HG02884 (cell line): ENCODE measurements at regions not wholly inside any gene's neighbourhood (a gene's known extent, or its start where the extent isn't known, plus 50 kb on each side); places are given as distances from the start of the nearest gene placed in this dataset.
A peak's percentile ranks its signal among the peaks of the same experiment; 100 is the strongest.
"Not testable (repeated sequence)": the region's sequence is repeated elsewhere in the genome, so short reads cannot be mapped to it uniquely, and the experiment has no call there.

Experiments used
- ATAC-seq: cut with Tn5 transposase; IDR thresholded peaks from one replicate; pipeline ENCODE4 v1.9.1; 2021; ENCODE audit warnings: mild to moderate bottlenecking, moderate library complexity; ENCODE audit not compliant: unreplicated experiment

- ATAC-seq, result no peak
Measured at GRCh38 chr13:107712145-107712860, 503.0 kb downstream of the LIG4 start.

- no peak for ATAC-seq
Measured at GRCh38 chr13:107690181-107690580, 525.2 kb downstream of the LIG4 start.

GRCh38 chr13:107685876-107686275 is 529.5 kb downstream of the LIG4 start:
- ATAC-seq, result no peak

DNA sequence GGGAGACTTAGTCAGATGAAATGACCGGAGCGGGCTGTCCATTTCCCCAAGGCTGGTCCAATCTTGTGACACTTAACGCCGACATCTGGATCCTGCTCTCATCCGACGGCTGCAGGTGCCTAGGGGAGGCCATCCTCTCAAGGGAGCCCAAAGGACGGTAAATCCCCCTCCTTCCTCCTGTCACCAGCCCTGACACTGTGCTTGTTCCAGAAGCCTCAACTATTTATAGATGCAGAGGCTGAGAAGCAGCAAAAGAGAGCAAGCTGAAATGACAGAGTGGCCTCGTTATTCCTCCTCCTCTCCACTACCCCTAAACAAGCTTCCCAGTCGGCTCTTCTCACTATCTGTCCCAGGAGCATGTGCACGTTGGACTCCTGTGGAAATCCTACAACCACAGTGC is 533.7 kb downstream of the LIG4 start:
- ATAC-seq, result no peak

DNA sequence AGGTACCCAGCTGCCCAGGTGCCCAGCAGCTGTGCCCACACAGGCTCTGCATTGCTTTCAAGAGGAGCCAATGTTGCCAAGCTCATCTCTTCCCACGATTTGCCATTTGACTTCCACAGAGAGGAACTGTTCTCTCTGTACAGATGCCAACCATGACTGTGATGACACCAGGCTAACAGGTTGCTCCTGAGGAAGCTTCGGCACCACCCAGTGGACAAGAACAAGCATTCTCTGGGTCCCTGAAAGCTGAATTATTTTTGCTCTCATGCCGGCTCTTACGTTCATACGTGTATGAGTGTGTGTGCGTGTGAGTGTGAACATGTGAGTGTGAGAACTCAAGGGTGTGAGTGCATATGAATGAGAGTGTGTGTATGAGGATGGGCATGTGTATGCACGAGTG is 535.2 kb downstream of the LIG4 start:
- no peak for ATAC-seq

GRCh38 chr13:107678075-107678689 is 537.2 kb downstream of the LIG4 start:
- ATAC-seq, result no peak

- no peak for ATAC-seq
Measured at GRCh38 chr13:107675847-107676550, 539.3 kb downstream of the LIG4 start.

DNA sequence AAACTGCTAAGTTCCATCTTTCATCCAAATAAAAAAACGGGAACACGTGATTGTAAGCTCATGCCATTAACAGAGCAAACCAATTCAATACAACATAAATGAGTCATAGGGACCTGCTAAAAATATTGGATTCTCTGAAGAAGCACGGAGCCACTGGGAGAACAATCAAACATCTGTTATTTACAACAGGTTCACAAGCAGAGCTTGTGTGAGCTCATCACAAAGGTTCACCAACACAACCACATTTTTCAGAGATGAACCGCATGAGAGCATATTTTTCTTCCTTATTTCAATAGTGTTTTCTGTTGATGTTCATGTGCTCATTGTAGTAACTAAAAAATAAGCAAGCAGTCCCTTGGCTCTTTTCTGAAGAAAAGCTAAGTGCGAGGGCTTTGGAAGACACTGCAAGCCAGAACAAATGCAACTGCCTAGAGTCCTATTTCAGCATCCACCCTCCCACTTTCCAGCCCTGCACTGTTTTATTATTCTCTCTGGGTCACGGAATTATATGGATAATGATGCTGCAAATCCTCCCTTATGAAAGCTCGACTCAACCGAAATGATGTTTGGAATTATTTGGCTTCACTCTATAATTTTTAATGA is 545.8 kb downstream of the LIG4 start:
- no peak for ATAC-seq

DNA sequence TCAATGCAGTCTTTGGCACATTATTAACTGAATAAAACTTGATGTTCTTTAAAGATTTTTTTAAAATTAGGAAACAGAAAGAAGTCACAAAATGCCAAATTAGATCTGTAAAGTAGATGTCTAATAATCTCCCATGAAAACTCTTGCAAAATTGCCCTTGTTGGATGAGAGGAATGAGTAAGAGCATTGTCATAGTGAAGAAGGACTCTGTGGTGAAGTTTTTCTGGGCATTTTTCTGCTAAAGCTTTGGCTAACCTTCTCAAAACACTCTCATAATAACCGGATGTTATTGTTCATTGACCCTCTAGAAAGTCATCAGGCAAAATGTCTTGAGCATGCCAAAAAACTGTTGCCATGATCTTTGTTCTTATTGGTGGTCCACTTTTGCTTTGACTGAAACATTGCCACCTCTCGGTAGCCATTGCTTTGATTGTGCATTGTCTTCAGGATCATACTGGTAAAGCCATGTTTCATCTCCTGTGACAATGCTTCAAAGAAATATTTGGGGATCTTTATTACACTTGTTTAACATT is 549.3 kb downstream of the LIG4 start:
- no peak for ATAC-seq

DNA sequence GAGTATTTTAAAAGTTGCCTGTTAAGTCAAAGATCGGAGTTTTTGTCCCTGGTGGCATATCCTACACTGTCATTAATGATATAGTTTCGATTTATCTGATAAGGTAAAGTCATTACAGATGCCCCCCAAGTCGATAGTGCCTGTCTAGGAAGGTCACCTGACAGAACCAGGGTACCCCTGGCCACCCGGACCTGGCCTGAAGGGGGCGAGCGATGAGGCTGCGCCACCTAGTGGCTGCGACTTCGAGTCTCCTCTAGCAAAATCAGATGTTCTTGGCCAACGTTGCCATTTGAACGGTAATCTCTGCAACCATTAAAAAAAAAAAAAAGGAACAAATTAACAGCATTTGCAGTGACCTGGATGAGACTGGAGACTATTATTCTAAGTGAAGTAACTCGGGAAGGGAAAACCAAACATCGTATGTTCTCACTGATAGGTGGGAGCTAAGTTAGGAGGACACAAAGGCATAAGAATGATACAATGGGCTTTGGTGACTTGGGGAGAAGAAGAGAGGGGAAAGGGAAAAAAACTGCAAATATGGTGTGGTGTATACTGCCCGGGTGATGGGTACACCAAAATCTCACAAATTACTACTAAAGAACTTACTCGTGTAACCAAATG is 565.1 kb downstream of the LIG4 start:
- ATAC-seq, result peak; percentile 96

DNA sequence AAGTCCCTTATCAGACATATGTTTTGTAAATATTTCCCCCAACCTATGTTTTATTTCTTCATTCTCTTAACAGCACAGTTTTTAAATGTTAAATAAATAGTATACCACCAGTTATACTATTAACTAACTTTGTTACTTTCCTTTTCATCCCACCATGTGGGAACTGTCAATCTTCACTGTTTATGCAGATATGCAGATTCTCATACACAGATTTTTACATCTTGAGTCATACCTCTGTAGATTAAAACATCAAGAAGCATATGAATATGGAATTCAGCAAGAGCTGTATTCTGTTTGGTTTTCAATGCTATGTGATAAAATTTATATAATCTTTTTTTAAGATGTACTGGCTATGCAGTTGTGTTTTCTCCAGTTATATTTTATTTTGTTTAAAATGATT is 566.3 kb downstream of the LIG4 start:
- no peak for ATAC-seq

DNA sequence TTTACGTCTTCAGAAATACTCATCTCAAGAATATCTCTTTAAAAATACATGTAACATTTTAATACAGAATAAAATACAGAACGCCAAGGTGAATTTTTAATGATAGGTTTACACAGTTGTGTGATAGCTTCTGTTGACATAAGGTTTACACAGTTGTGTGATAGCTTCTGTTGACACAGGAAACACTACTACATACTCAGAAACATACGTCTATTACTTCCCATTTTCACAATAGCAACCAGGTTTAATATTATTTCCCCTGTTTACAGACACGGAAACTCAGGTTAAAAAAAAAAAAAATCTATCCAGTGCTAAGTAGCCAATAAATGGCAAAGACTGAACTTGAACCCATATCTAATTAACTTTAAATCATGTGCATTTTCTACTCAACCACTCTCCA is 571.2 kb downstream of the LIG4 start:
- no peak for ATAC-seq

DNA sequence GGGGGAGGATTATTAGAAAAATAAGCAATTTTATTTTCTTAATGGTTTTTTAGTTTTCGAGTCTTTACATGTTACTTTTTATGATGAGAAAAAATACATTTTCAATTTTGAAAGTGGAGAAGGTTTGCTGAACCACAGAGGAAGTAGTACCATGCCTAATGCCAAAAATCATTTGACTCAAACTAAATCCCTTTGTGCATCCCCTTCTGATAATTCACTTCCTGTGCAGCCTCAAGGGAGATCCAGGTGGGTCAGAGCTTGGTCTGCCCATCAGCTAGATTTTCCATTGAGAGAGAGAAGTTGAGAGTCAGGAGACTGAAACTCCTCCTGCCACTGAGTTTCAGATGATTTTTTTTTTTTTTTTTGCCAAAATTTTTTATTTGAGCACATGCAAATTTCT is 571.7 kb downstream of the LIG4 start:
- no peak for ATAC-seq

DNA sequence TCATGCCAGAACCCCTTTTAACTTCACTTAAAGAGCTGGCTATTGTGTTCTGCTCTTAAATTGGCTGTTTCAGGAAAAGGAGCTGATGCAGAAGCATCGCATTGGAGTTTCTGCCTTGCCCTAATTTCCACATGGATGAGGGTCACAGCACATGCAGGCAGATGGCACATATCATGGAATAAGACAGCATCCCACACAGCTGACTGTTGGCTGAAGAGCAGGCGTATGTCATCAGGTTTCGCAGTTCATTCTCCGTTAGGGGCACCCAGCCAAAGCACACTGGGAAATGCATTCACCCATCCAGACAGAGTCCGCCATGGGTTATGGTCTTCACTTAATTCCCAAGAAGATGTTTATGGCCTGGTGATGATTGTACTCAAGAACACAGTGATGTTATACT is 572.5 kb downstream of the LIG4 start:
- no peak for ATAC-seq

DNA sequence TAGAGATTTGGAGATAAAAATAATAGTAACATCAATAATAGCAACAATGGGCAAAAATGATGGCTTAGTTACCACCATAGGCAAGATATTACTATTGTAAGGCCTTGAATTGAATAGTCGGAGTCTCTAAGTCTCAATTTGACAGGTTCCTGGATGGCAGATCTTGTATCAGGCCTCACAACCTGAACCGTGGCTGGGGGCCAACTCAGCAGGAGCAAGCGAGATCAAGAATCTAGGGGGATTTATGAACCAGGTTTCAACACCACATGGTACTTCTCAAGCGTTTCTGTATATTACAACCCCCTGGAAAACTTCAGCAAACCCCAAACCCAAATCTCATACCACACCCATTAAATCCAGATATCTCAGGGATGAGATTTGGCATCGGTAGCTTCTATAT is 573.8 kb downstream of the LIG4 start:
- no peak for ATAC-seq

- no peak for ATAC-seq
Measured at GRCh38 chr13:107625648-107626047, 589.7 kb downstream of the LIG4 start.

- no peak for ATAC-seq
Measured at GRCh38 chr13:107617527-107617926, 597.8 kb downstream of the LIG4 start.

GRCh38 chr13:107612376-107612775 is 603.0 kb downstream of the LIG4 start:
- ATAC-seq, result no peak

- no peak for ATAC-seq
Measured at GRCh38 chr13:107608736-107609135, 606.6 kb downstream of the LIG4 start.

DNA sequence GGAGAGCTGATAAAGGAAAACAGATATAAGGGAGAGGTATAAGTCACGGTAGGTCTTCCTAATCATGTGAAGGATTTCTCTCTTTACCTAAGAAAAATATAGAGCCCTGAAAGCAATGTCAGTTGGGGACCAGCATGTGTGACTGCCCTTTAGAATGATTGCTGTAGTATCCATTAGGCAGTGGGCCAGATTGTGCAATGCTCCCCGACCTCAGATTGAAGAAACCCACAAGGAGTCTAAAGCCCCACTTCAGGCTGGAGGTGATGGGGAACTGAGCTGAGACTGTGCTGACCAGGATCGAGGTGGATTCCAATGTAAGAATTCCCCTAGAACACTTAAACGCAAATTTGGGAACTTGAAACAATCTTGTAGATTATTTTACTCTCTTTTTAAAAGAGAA is 614.4 kb downstream of the LIG4 start:
- no peak for ATAC-seq

GRCh38 chr13:107596306-107596705 is 619.0 kb downstream of the LIG4 start:
- ATAC-seq, result not testable (repeated sequence)
